Tibial nerve (tissue), 4 donors: ENCODE measurements at regions not wholly inside any gene's neighbourhood (a gene's known extent, or its start where the extent isn't known, plus 50 kb on each side); places are given as distances from the start of the nearest gene placed in this dataset.

Source experiments
- DNase-seq, 2 donors: peaks; one replicate each; pipeline ENCODE4 v3.0.0-alpha.2; 2019; ENCODE audit warnings: low spot score in 2 of 2
- H3K27ac ChIP-seq, 4 donors: fragments of 200-600 bp; sonication (generic) in 3 of 4; one replicate each; pipeline ENCODE4 v1.5.1; 2017 to 2019; ENCODE audit warnings: mild to moderate bottlenecking in 1 of 4
- H3K27me3 ChIP-seq, 2 donors: fragments of 200-600 bp; sonication (generic) in 1 of 2; one replicate each; pipeline versions ENCODE4 v1.5.1 to v1.6.0; 2017 to 2019
- H3K36me3 ChIP-seq, 3 donors: fragments of 200-600 bp; sonication (generic); one replicate each; pipeline ENCODE4 v1.5.1; 2018 to 2019
- H3K4me1 ChIP-seq, 4 donors: fragments of 200-600 bp; sonication (generic) in 3 of 4; one replicate each; pipeline ENCODE4 v1.5.1; 2017 to 2019
- H3K4me3 ChIP-seq, 4 donors: fragments of 200-600 bp; sonication (generic) in 3 of 4; one replicate each; pipeline ENCODE4 v1.5.1; 2017 to 2019; ENCODE audit warnings: mild to moderate bottlenecking in 1 of 4, moderate library complexity in 1 of 4
- H3K9me3 ChIP-seq, 4 donors: fragments of 200-600 bp; sonication (generic) in 3 of 4; one replicate each; pipeline ENCODE4 v1.5.1; 2017 to 2019
- CTCF ChIP-seq, 5 experiments: fragments of 200-600 bp in 3 of 5; fragments of 450-650 bp in 2 of 5; sonication (generic) in 3 of 5; IDR thresholded peaks; one replicate each; pipeline ENCODE4 v1.5.1; 2016 to 2019; ENCODE audit warnings: antibody characterized with exemption in 5 of 5, mild to moderate bottlenecking in 3 of 5, moderate library complexity in 2 of 5
- EP300 ChIP-seq, 2 donors: sonication (generic); formaldehyde crosslinking; IDR thresholded peaks; one replicate each; pipeline ENCODE4 v1.6.1; 2017; ENCODE audit warnings: antibody characterized with exemption in 2 of 2, mild to moderate bottlenecking in 1 of 2
- POLR2A ChIP-seq, 2 donors: fragments of 450-650 bp; IDR thresholded peaks; one replicate each; pipeline ENCODE4 v1.6.1; 2017; ENCODE audit warnings: antibody characterized with exemption in 2 of 2, mild to moderate bottlenecking in 2 of 2, moderate library complexity in 2 of 2
- WGBS, 2 donors: methylation state at CpG; one replicate each; pipeline ENCODE4 v1.1.5; 2018; 5-methylcytosine and 5-hydroxymethylcytosine counted together

- Histone ChIP-seq H3K4me3 (no peak overlapping the region), H3K27me3 (no peaks in the 10 kb centered on the region), H3K36me3 (no peaks in the 10 kb centered on the region), H3K9me3 (no peaks in the 10 kb centered on the region), H3K27ac (no peak overlapping the region), H3K4me1 (no peaks in the 10 kb centered on the region)
- no peak for DNase-seq
- TF ChIP-seq POLR2A (IDR thresholded peaks at IDR 0.05), result no peak
- no peak for TF ChIP-seq CTCF (IDR thresholded peaks at IDR 0.05)
- TF ChIP-seq EP300 (IDR thresholded peaks at IDR 0.05), result no peak
- 88 to 91% methylated on average over 2 to 5 of the region's 5 CpGs for WGBS, 2 donors
These were observed 2338.6 kb downstream of the LRRC4C start for GRCh38 chr11:39120890-39121289.

GRCh38 chr11:39113606-39114005 is 2345.8 kb downstream of the LRRC4C start:
- DNase-seq, result no peak

GRCh38 chr11:39102236-39102635 is 2357.2 kb downstream of the LRRC4C start:
- no peak for TF ChIP-seq POLR2A (IDR thresholded peaks at IDR 0.05)
- no peak for TF ChIP-seq EP300 (IDR thresholded peaks at IDR 0.05)
- TF ChIP-seq CTCF (IDR thresholded peaks at IDR 0.05), result no peak

More at GRCh38 chr11:39113606-39114005, 2345.8 kb downstream of the LRRC4C start:
- Histone ChIP-seq H3K4me1 (no peaks in the 10 kb centered on the region), H3K9me3 (no peaks in the 10 kb centered on the region), H3K27me3 (no peaks in the 10 kb centered on the region), H3K36me3 (no peaks in the 10 kb centered on the region), H3K27ac (no peak overlapping the region), H3K4me3 (no peak overlapping the region)
- TF ChIP-seq POLR2A (IDR thresholded peaks at IDR 0.05) (no peak), CTCF (IDR thresholded peaks at IDR 0.05) (no peak), EP300 (IDR thresholded peaks at IDR 0.05) (no peak)

GRCh38 chr11:39078465-39078864 is 2381.0 kb downstream of the LRRC4C start:
- no peak for DNase-seq
- no peak overlapping the region for H3K4me3 ChIP-seq
- H3K27ac ChIP-seq, result no peak overlapping the region
- TF ChIP-seq POLR2A (IDR thresholded peaks at IDR 0.05) (no peak), EP300 (IDR thresholded peaks at IDR 0.05) (no peak), CTCF (IDR thresholded peaks at IDR 0.05) (no peak)
- no peaks in the 10 kb centered on the region for H3K27me3 ChIP-seq
- H3K9me3 ChIP-seq, result no peaks in the 10 kb centered on the region
- 87 to 88% methylated on average over 12 to 13 of the region's 13 CpGs for WGBS, 2 donors
- H3K36me3 ChIP-seq, result no peaks in the 10 kb centered on the region
- no peaks in the 10 kb centered on the region for H3K4me1 ChIP-seq

More at GRCh38 chr11:39102236-39102635, 2357.2 kb downstream of the LRRC4C start:
- no peak for DNase-seq
- H3K9me3 ChIP-seq, result peaks cover 0 to 3% (median 0%) of the 10 kb centered on the region in 4 donors
- H3K4me3 ChIP-seq, result no peak overlapping the region
- 46 to 58% methylated on average over 2 of the region's 2 CpGs for WGBS, 2 donors
- H3K4me1 ChIP-seq, result no peaks in the 10 kb centered on the region
- no peak overlapping the region for H3K27ac ChIP-seq
- H3K27me3 ChIP-seq, result no peaks in the 10 kb centered on the region
- H3K36me3 ChIP-seq, result no peaks in the 10 kb centered on the region

- Histone ChIP-seq H3K27ac (no peak overlapping the region), H3K36me3 (no peaks in the 10 kb centered on the region), H3K4me1 (no peaks in the 10 kb centered on the region), H3K9me3 (no peaks in the 10 kb centered on the region), H3K27me3 (no peaks in the 10 kb centered on the region), H3K4me3 (no peak overlapping the region)
- DNase-seq, result no peak
- no peak for TF ChIP-seq POLR2A (IDR thresholded peaks at IDR 0.05)
- TF ChIP-seq EP300 (IDR thresholded peaks at IDR 0.05), result no peak
- no peak for TF ChIP-seq CTCF (IDR thresholded peaks at IDR 0.05)
These were observed 2421.8 kb downstream of the LRRC4C start for GRCh38 chr11:39037611-39038010.
